SK-N-MC (cell line): ENCODE measurements at regions not wholly inside any gene's neighbourhood (a gene's known extent, or its start where the extent isn't known, plus 50 kb on each side); places are given as distances from the start of the nearest gene placed in this dataset.
"Not testable (repeated sequence)": the region's sequence is repeated elsewhere in the genome, so short reads cannot be mapped to it uniquely, and the experiment has no call there.

ENCODE experiments used
- DNase-seq: peaks from one replicate; pipeline ENCODE4 v3.0.0-alpha.2; 2011; ENCODE audit warnings: low read depth, low spot score
- H3K27ac ChIP-seq: fragments of 200-600 bp; sonication (generic); 2 replicates; pipeline ENCODE4 v1.5.1; 2016; ENCODE audit warnings: mixed run types
- H3K36me3 ChIP-seq: fragments of 200-600 bp; sonication (generic); 2 replicates; pipeline ENCODE4 v1.6.1; 2017; ENCODE audit warnings: antibody characterized with exemption, low read length, mixed read lengths; ENCODE audit not compliant: insufficient read depth
- H3K4me3 ChIP-seq: fragments of 200-600 bp; sonication (generic); 2 replicates; pipeline ENCODE4 v1.5.1; 2016
- H3K9ac ChIP-seq: fragments of 200-600 bp; sonication (generic); 2 replicates; pipeline ENCODE4 v1.8.0; 2017; ENCODE audit warnings: mixed run types, mixed read lengths; ENCODE audit not compliant: insufficient read length
- H3K9me3 ChIP-seq: fragments of 200-600 bp; sonication (generic); 2 replicates; pipeline ENCODE4 v1.6.1; 2017; ENCODE audit warnings: low read depth, mild to moderate bottlenecking, antibody characterized with exemption, low read length, moderate library complexity, mixed read lengths
- EZH2 ChIP-seq: fragments of 200-600 bp; sonication (generic); IDR thresholded peaks from one replicate; pipeline ENCODE4 v1.6.1; 2017; ENCODE audit warnings: antibody characterized with exemption
- FOXP2 ChIP-seq: optimal IDR thresholded peaks from 2 replicates; pipeline ENCODE3; 2011; ENCODE audit warnings: mild to moderate bottlenecking, moderate library complexity; ENCODE audit not compliant: insufficient read depth; ENCODE audit errors: extremely low read length, control extremely low read depth
- POLR2AphosphoS5 ChIP-seq: IDR thresholded peaks from 2 replicates; pipeline ENCODE4 v1.6.1; 2012; ENCODE audit warnings: mild to moderate bottlenecking, low read depth, low read length, borderline replicate concordance

DNA sequence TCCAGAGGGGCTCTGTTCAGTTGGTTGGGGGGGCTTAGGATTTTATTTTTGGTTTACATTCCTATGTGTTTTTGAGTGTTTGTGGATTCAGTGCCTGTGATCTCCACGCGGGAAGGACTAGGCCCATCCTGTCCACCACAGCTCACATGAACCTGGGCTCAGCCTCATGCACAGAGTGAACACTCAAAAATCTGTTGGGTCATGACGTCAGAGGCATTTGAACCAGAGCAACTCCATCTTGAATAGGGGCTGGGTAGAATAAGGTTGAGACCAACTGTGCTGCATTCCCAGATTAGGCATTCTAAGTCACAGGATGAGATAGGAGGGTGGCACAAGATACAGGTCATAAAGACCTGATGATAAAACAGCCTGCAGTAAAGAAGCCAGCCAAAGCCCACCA lies 133.3 kb downstream of the RAMP3 start:
- no peak for DNase-seq
- Histone ChIP-seq H3K9ac (no peak overlapping the region), H3K27ac (no peak overlapping the region)

GRCh38 chr7:45292481-45292880 lies 134.9 kb downstream of the RAMP3 start:
- Histone ChIP-seq H3K27ac (no peak overlapping the region), H3K9ac (no peak overlapping the region), H3K9me3 (no peaks in the 10 kb centered on the region), H3K36me3 (no peaks in the 10 kb centered on the region), H3K4me3 (no peak overlapping the region)
- TF ChIP-seq FOXP2 (no peak), EZH2 (no peak), POLR2AphosphoS5 (no peak)
- DNase-seq, result no peak

More for the DNA sequence above, 133.3 kb downstream of the RAMP3 start:
- TF ChIP-seq EZH2 (no peak), FOXP2 (no peak), POLR2AphosphoS5 (no peak)
- Histone ChIP-seq H3K9me3 (no peaks in the 10 kb centered on the region), H3K4me3 (no peak overlapping the region), H3K36me3 (no peaks in the 10 kb centered on the region)

DNA sequence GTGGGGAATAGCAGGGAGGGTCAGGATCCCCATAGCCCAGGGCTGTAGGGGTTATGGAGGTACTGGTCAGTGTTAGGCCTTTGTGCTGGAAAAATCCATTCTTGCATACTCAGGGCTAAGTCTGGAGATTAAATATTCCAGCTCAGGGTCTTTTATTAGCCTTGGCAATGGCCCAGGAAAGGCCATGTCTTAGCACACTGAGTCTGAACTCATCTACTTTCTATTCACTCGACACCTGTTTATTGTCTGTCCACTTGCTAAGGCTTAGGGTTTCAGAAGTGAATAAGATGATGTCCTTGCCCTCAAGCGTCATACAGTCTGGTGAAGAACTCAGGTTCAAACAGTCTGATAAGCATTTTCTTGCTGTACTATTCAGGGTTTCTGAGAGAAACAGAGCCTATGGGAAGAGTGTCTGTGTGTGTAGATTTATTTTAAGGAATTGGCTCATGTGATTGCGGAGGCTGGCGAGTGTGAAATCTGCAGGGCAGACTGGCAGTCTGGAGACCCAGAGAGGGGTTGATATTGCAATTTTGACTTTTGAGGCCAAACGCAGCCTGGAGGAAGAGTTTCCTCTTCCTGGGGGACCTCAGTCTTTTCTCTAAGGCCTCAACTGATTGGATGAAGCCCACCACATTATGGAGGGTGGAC lies 135.8 kb downstream of the RAMP3 start:
- Histone ChIP-seq H3K36me3 (no peaks in the 10 kb centered on the region), H3K4me3 (no peak overlapping the region), H3K9me3 (no peaks in the 10 kb centered on the region), H3K9ac (no peak overlapping the region), H3K27ac (no peak overlapping the region)
- no peak for DNase-seq
- TF ChIP-seq FOXP2 (no peak), EZH2 (no peak), POLR2AphosphoS5 (no peak)

DNA sequence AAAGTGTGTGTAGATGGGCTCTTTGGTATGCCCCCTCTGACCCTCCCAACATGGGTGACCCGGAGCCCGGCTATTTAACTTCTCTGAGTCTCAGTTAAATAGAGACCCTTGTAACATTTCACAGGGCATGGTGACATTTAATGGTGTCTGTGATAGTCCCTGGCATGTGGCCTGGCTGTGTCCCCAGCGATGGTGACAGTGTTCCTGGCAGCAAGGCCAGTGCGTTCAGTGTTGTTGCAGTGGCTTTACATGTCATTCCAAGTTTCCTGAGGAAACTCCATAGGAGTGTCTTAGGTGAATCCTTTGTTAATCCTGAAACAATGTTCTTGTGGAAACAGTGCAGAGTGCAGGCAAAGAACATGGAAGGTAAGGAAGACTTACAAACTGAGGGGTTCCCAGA lies 137.0 kb downstream of the RAMP3 start:
- H3K9me3 ChIP-seq, result no peaks in the 10 kb centered on the region
- H3K4me3 ChIP-seq, result no peak overlapping the region
- no peak for DNase-seq
- H3K27ac ChIP-seq, result no peak overlapping the region
- no peak overlapping the region for H3K9ac ChIP-seq
- no peaks in the 10 kb centered on the region for H3K36me3 ChIP-seq
- no peak for TF ChIP-seq FOXP2
- no peak for TF ChIP-seq EZH2
- no peak for TF ChIP-seq POLR2AphosphoS5

DNA sequence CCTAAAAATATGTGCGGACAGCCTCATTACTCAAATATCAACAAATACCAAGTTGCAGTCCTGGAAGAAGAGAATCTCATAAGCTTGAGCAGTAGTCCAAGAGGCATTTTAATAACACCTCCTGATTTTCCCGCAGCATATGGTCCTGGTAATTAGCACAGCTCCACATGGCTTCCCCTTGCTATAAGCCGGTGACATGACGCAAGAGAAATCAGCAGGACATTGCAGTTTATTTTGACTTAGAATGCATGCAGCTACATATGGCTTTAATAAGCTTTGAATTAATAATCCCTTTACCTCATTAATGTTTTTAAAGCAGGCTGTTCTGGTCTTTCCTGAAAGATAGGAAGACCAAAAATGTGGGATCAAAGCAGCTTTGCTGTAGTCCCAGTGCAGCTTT lies 137.6 kb downstream of the RAMP3 start:
- Histone ChIP-seq H3K27ac (no peak overlapping the region; the same call in 1 of the 2 replicates), H3K9ac (no peak overlapping the region), H3K4me3 (peak overlapping the region; percentile 61), H3K36me3 (no peaks in the 10 kb centered on the region), H3K9me3 (no peaks in the 10 kb centered on the region)
- TF ChIP-seq FOXP2 (peak; percentile 52), POLR2AphosphoS5 (no peak; the same call in 1 of the 2 replicates), EZH2 (no peak)
- DNase-seq, result peak; percentile 55

DNA sequence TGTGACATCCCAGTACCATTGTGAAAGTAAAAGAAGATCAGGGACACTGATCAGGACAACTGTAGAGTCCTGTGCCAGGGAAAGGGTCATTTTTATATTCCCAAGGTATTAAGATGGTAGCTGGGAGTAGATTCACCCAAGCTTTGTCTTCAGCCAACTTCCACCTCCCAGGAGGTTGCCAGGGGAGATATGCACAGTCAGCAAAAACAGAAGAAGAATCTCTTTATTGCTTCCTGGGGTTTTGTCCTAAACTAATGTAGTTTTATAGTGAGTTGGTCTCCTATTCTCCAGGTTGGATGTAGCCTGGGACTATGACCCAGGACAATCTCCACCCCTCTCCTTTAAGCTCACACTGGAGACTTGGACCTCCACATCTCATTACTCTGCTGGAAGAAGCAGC lies 139.2 kb downstream of the RAMP3 start:
- DNase-seq, result no peak
- Histone ChIP-seq H3K9me3 (no peaks in the 10 kb centered on the region), H3K4me3 (no peak overlapping the region), H3K9ac (no peak overlapping the region), H3K27ac (no peak overlapping the region), H3K36me3 (no peaks in the 10 kb centered on the region)
- no peak for TF ChIP-seq POLR2AphosphoS5
- TF ChIP-seq FOXP2, result no peak
- TF ChIP-seq EZH2, result no peak

DNA sequence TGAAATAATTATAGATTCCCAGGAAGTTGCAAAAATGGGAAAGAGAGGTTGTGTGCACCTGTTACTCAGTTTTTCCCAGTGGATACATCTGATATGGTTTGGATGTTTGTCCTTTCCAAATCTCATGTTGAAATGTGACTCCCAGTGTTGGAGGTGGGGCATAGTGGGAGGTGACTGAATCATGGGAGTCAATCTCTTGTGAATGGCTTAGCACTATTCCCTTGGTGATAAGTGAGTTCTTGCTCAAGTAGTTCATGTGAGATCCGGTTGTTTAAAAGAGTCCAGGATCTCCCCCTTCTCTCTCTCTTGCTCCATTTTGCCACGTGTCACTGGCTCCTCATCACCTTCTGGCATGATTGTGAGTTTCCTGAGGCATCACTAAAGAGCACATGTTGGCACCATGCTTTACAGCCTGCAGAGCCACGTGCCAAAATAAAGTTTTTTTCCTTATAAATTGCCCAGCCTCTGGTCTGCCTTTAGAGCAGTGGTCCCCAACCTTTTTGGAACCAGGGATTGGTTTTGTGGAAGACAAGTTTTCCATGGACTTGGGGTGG lies 149.2 kb downstream of the RAMP3 start:
- no peak for DNase-seq
- TF ChIP-seq POLR2AphosphoS5, result no peak
- no peak for TF ChIP-seq FOXP2
- H3K9ac ChIP-seq, result no peak overlapping the region
- no peaks in the 10 kb centered on the region for H3K36me3 ChIP-seq
- H3K4me3 ChIP-seq, result no peak overlapping the region
- H3K9me3 ChIP-seq, result no peaks in the 10 kb centered on the region
- H3K27ac ChIP-seq, result no peak overlapping the region

DNA sequence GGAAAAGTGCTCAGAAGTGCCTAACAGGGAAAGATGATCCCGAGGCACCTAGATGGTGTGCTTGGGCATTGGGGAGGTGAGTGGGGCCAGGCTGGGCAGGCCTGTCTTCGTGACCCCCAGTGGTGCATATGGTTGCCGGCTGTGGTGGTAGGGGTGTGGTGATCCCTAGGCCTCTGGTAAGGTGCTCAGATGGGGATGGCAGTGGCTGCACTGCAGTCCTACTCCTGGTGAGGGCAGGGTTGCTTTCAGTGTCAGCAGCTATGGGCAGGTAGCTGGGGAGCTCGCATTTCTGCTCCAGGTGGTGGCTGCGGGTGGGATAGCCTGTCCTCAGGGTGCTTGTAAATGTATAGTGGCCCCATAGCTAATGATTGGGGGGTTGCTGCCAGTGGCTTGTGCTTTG lies 154.0 kb downstream of the RAMP3 start:
- TF ChIP-seq EZH2 (no peak), POLR2AphosphoS5 (no peak), FOXP2 (no peak)
- no peak overlapping the region for H3K27ac ChIP-seq
- no peaks in the 10 kb centered on the region for H3K36me3 ChIP-seq
- H3K4me3 ChIP-seq, result no peak overlapping the region
- no peak for DNase-seq
- H3K9me3 ChIP-seq, result no peaks in the 10 kb centered on the region
- no peak overlapping the region for H3K9ac ChIP-seq

DNA sequence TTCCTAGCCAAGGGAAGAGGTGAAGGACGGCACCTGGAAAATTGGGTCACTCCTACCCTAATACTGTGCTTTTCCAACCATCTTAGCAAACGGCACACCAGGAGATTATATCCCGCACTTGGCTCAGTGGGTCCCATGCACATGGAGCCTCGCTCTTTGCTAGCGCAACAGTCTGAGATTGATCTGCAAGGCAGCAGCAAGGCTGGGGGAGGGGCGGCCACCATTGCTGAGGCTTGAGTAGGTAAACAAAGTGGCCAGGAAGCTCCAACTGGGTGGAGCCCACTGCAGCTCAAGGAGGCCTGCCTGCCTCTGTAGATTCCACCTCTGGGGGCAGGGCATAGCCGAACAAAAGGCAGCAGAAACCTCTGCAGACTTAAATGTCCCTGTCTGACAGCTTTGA lies 157.9 kb downstream of the RAMP3 start:
- not testable (repeated sequence) for H3K9ac ChIP-seq, H3K36me3 ChIP-seq, DNase-seq, H3K9me3 ChIP-seq, H3K4me3 ChIP-seq, H3K27ac ChIP-seq
